Ishikawa (cell line): ENCODE measurements at regions not wholly inside any gene's neighbourhood (a gene's known extent, or its start where the extent isn't known, plus 50 kb on each side); places are given as distances from the start of the nearest gene placed in this dataset.

Source experiments
- CEBPB ChIP-seq: IDR thresholded peaks from 2 replicates; pipeline ENCODE4 v1.6.1; 2012
- CREB1 ChIP-seq: IDR thresholded peaks from 2 replicates; pipeline ENCODE4 v1.6.1; 2012; ENCODE audit warnings: low read depth
- EGR1 ChIP-seq: IDR thresholded peaks from 2 replicates; pipeline ENCODE4 v1.6.1; 2012
- EP300 ChIP-seq: IDR thresholded peaks from 2 replicates; pipeline ENCODE4 v1.6.1; 2012; ENCODE audit warnings: borderline replicate concordance
- FOXM1 ChIP-seq: IDR thresholded peaks from 2 replicates; pipeline ENCODE4 v1.6.1; 2012; ENCODE audit warnings: low read depth, borderline replicate concordance
- MAX ChIP-seq: IDR thresholded peaks from 2 replicates; pipeline ENCODE4 v1.6.1; 2012
- NFIC ChIP-seq: IDR thresholded peaks from 2 replicates; pipeline ENCODE4 v1.6.1; 2012
- RAD21 ChIP-seq: IDR thresholded peaks from 2 replicates; pipeline ENCODE4 v1.6.1; 2012; ENCODE audit warnings: low read depth
- REST ChIP-seq: IDR thresholded peaks from 2 replicates; pipeline ENCODE4 v1.6.1; 2012; ENCODE audit warnings: low read depth, mild to moderate bottlenecking
- TAF1 ChIP-seq: IDR thresholded peaks from 2 replicates; pipeline ENCODE4 v1.6.1; 2012; ENCODE audit warnings: low read depth, mild to moderate bottlenecking
- TCF12 ChIP-seq: IDR thresholded peaks from 2 replicates; pipeline ENCODE4 v1.6.1; 2012; ENCODE audit warnings: low read depth
- TEAD4 ChIP-seq: IDR thresholded peaks from 2 replicates; pipeline ENCODE4 v1.6.1; 2012
- USF1 ChIP-seq: IDR thresholded peaks from 2 replicates; pipeline ENCODE4 v1.6.1; 2012
- YY1 ChIP-seq: IDR thresholded peaks from 2 replicates; pipeline ENCODE4 v1.6.1; 2012; ENCODE audit warnings: low read depth
- ZBTB7A ChIP-seq: IDR thresholded peaks from 2 replicates; pipeline ENCODE4 v1.6.1; 2012; ENCODE audit warnings: low read depth

GRCh38 chr2:221097568-221097915, 474.6 kb downstream of the EPHA4 start:
- TF ChIP-seq EP300 (no peak), REST (no peak), MAX (no peak), RAD21 (no peak), TAF1 (no peak), YY1 (no peak), EGR1 (no peak), TCF12 (no peak), ZBTB7A (no peak), CEBPB (no peak)

- TF ChIP-seq FOXM1 (no peak), CREB1 (no peak)
Observed at GRCh38 chr2:221097949-221098348, 474.2 kb downstream of the EPHA4 start.

- TF ChIP-seq EGR1 (no peak), RAD21 (no peak), YY1 (no peak), NFIC (no peak), EP300 (no peak), CREB1 (no peak), MAX (no peak), TCF12 (no peak), ZBTB7A (no peak), TEAD4 (no peak), TAF1 (no peak), USF1 (no peak)
Observed at GRCh38 chr2:221100467-221101089, 471.5 kb downstream of the EPHA4 start.

GRCh38 chr2:221102896-221103688, 469.0 kb downstream of the EPHA4 start:
- TF ChIP-seq YY1 (no peak), EGR1 (no peak), NFIC (no peak), TCF12 (no peak), RAD21 (no peak), CREB1 (no peak), TEAD4 (no peak), ZBTB7A (no peak)

GRCh38 chr2:221103930-221104329, 468.2 kb downstream of the EPHA4 start:
- TF ChIP-seq RAD21 (no peak), CEBPB (no peak), MAX (no peak), NFIC (no peak), USF1 (no peak), EGR1 (no peak), TEAD4 (no peak), ZBTB7A (no peak), REST (no peak), TCF12 (no peak), FOXM1 (no peak), EP300 (no peak)

GRCh38 chr2:221104361-221104811, 467.7 kb downstream of the EPHA4 start:
- TF ChIP-seq TAF1 (no peak), CREB1 (no peak), USF1 (no peak), YY1 (no peak), CEBPB (no peak), FOXM1 (no peak), NFIC (no peak), EP300 (no peak)
